ENCODE measurements at regions not wholly inside any gene's neighbourhood (a gene's known extent, or its start where the extent isn't known, plus 50 kb on each side); places are given as distances from the start of the nearest gene placed in this dataset.

DNA sequence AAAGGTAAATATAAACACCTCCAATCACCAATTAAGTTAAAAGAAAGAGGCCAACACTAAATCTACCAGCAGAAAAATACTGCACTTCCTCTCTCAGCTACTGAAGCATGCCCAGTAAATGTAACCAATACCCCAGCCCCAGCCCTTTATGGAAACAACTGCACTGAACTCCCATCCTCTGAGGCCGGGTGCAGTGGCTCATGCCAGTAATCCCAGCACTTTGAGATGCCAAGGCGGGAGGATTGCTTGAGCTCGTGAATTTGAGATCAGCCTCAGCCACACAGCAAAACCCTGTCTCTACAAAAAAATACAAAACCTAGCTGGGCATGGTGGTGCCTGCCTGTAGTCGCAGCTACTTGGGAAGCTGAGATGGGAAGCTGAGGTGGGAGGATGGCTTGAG lies 221.6 kb upstream of the SOX21 start:
- peaks cover 3 to 4% of the 10 kb centered on the region in 2 donors for H3K9me3 Mint-ChIP-seq
- ATAC-seq (replicated peaks in 1 of 2), result no peak
- H3K27ac Mint-ChIP-seq, result no peak overlapping the region

DNA sequence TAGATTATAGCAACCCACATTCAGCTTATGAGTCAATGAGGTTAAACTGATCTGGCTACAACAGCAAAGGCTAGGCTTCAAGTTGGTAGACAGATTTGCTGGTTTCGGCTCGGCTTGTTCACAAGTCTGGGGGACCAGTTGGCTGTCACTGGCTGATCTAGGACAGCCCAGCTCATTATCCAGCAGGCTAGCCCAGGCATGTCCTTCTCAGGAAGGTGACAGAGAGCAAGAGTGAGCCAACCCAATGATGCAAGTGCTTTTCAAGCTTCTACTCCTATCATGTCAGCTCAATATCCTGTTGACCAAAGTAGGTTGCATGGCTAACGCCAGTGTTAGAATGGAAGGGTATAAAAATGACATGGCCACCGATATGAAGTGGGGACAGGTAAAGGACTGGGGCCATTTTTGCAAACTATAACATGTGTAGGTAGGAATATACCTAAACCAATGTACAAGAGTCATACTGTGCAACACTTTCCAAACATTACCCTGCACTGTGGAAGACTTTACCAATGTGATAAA lies 220.9 kb upstream of the SOX21 start:
- no peaks in the 10 kb centered on the region for H3K4me1 Mint-ChIP-seq (ENCODE audit: low read depth)
- DNase-seq, result no peak
- H3K27me3 Mint-ChIP-seq (ENCODE audit: low read depth), result peaks cover 6% of the 10 kb centered on the region
- H3K4me3 Mint-ChIP-seq, result no peak overlapping the region
- H3K27ac Mint-ChIP-seq, result no peak overlapping the region
- peaks cover 3 to 4% of the 10 kb centered on the region in 2 donors for H3K9me3 Mint-ChIP-seq
- peaks cover 0 to 2% of the 10 kb centered on the region in 2 donors for H3K36me3 Mint-ChIP-seq (ENCODE audit: insufficient read depth in 2 of 2)
- no peak for ATAC-seq (replicated peaks in 1 of 2)

More for the DNA sequence above, 221.6 kb upstream of the SOX21 start:
- no peak for DNase-seq
- no peaks in the 10 kb centered on the region for H3K4me1 Mint-ChIP-seq (ENCODE audit: low read depth)
- peaks cover 0 to 2% of the 10 kb centered on the region in 2 donors for H3K36me3 Mint-ChIP-seq (ENCODE audit: insufficient read depth in 2 of 2)
- no peak overlapping the region for H3K4me3 Mint-ChIP-seq
- peaks cover 6% of the 10 kb centered on the region for H3K27me3 Mint-ChIP-seq (ENCODE audit: low read depth)

GRCh38 chr13:94928127-94928775 lies 215.9 kb upstream of the SOX21 start:
- DNase-seq, result no peak
- Mint-ChIP-seq H3K27ac (no peak overlapping the region), H3K4me1 (ENCODE audit: low read depth) (no peaks in the 10 kb centered on the region), H3K36me3 (ENCODE audit: insufficient read depth in 2 of 2) (peaks cover 0 to 2% of the 10 kb centered on the region in 2 donors), H3K27me3 (ENCODE audit: low read depth) (peaks cover 6% of the 10 kb centered on the region), H3K9me3 (peaks cover 2 to 3% of the 10 kb centered on the region in 2 donors), H3K4me3 (no peak overlapping the region)
- ATAC-seq (replicated peaks in 1 of 2), result no peak

DNA sequence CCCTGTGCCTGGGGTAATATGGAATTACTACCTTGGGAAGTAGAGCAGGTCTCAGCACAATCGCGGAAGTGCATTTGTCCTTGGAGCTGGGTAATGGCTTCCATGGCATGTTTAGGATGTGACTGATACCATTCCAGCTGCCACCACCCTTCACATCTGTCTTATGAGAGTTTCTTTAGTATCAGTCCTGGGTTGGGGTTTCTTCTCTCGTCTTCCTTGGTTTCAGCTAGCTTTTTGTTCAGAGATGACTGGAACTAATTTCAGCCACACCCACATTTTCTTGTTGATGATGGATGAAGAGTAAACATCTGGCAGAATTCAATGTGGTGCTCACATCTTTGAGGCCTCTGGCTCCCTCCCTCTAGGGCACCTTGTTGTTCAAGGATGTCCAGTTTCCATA lies 212.9 kb upstream of the SOX21 start:
- Mint-ChIP-seq H3K4me3 (no peak overlapping the region), H3K36me3 (ENCODE audit: insufficient read depth in 2 of 2) (no peaks in the 10 kb centered on the region), H3K27me3 (ENCODE audit: low read depth) (no peaks in the 10 kb centered on the region), H3K9me3 (no peaks in the 10 kb centered on the region), H3K27ac (no peak overlapping the region), H3K4me1 (ENCODE audit: low read depth) (no peaks in the 10 kb centered on the region)
- DNase-seq (no peak), ATAC-seq (replicated peaks in 1 of 2) (no peak)

DNA sequence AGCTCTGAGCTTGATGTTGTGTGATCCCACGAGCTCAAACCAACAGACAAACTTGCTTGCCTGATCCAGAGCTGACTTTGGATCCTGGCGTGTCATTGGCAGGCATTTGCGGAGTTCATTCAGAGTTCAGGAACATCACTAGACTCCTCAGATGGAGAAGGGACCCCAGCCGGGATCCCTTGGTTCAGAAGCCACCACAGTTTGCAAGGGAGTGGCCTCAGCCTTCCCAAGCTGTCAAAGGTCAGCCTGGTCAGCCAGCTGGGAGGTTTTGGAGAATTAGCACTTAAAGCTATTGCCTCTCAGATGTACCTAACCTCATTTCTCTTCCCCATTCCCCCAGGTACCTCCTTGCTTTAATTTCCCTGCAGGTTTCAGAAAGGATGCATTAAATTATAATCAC lies 208.8 kb upstream of the SOX21 start:
- DNase-seq, result no peak
- Mint-ChIP-seq H3K27me3 (ENCODE audit: low read depth) (no peaks in the 10 kb centered on the region), H3K27ac (no peak overlapping the region), H3K36me3 (ENCODE audit: insufficient read depth in 2 of 2) (no peaks in the 10 kb centered on the region), H3K9me3 (no peaks in the 10 kb centered on the region), H3K4me3 (no peak overlapping the region), H3K4me1 (ENCODE audit: low read depth) (no peaks in the 10 kb centered on the region)
- ATAC-seq (replicated peaks in 1 of 2), result no peak

DNA sequence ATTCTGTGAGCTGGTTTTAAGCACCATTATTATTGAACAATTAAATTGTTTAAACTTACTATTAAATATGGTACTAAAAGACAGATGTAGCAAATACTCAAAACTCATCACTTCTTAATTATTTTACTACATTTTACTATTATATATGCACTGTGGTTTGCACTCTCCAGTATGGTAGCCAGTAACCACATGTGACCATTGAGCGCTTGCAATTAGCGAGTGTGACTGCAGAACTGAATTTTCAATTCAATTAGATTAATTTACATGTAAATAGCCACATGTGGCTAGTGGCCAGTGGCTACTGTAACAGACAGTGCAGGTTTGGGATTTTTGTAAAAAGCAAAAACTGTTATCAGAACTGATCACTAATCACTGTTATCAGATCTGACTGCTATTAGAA lies 208.2 kb upstream of the SOX21 start:
- Mint-ChIP-seq H3K4me3 (no peak overlapping the region), H3K27me3 (ENCODE audit: low read depth) (no peaks in the 10 kb centered on the region), H3K9me3 (no peaks in the 10 kb centered on the region), H3K4me1 (ENCODE audit: low read depth) (no peaks in the 10 kb centered on the region), H3K27ac (no peak overlapping the region), H3K36me3 (ENCODE audit: insufficient read depth in 2 of 2) (no peaks in the 10 kb centered on the region)
- DNase-seq (no peak), ATAC-seq (replicated peaks in 1 of 2) (no peak)

- Mint-ChIP-seq H3K27me3 (ENCODE audit: low read depth) (peaks cover 7% of the 10 kb centered on the region), H3K4me1 (ENCODE audit: low read depth) (no peaks in the 10 kb centered on the region), H3K36me3 (ENCODE audit: insufficient read depth in 2 of 2) (no peaks in the 10 kb centered on the region), H3K27ac (no peak overlapping the region), H3K4me3 (no peak overlapping the region), H3K9me3 (no peaks in the 10 kb centered on the region)
- ATAC-seq (replicated peaks in 1 of 2) (no peak), DNase-seq (no peak)
These were observed 205.5 kb upstream of the SOX21 start for GRCh38 chr13:94917824-94918223.

GRCh38 chr13:94914895-94915294 lies 202.6 kb upstream of the SOX21 start:
- no peak for DNase-seq
- H3K4me1 Mint-ChIP-seq (ENCODE audit: low read depth), result no peaks in the 10 kb centered on the region
- H3K27ac Mint-ChIP-seq, result no peak overlapping the region
- no peaks in the 10 kb centered on the region for H3K36me3 Mint-ChIP-seq (ENCODE audit: insufficient read depth in 2 of 2)
- no peak overlapping the region for H3K4me3 Mint-ChIP-seq
- H3K9me3 Mint-ChIP-seq, result no peaks in the 10 kb centered on the region
- peaks cover 35% of the 10 kb centered on the region for H3K27me3 Mint-ChIP-seq (ENCODE audit: low read depth)
- no peak for ATAC-seq (replicated peaks in 1 of 2)

GRCh38 chr13:94906605-94907004 lies 194.3 kb upstream of the SOX21 start:
- Mint-ChIP-seq H3K27ac (no peak overlapping the region), H3K4me3 (no peak overlapping the region), H3K9me3 (no peaks in the 10 kb centered on the region), H3K27me3 (ENCODE audit: low read depth) (peaks cover 27% of the 10 kb centered on the region), H3K36me3 (ENCODE audit: insufficient read depth in 2 of 2) (no peaks in the 10 kb centered on the region), H3K4me1 (ENCODE audit: low read depth) (no peaks in the 10 kb centered on the region)
- no peak for DNase-seq
- no peak for ATAC-seq (replicated peaks in 1 of 2)

DNA sequence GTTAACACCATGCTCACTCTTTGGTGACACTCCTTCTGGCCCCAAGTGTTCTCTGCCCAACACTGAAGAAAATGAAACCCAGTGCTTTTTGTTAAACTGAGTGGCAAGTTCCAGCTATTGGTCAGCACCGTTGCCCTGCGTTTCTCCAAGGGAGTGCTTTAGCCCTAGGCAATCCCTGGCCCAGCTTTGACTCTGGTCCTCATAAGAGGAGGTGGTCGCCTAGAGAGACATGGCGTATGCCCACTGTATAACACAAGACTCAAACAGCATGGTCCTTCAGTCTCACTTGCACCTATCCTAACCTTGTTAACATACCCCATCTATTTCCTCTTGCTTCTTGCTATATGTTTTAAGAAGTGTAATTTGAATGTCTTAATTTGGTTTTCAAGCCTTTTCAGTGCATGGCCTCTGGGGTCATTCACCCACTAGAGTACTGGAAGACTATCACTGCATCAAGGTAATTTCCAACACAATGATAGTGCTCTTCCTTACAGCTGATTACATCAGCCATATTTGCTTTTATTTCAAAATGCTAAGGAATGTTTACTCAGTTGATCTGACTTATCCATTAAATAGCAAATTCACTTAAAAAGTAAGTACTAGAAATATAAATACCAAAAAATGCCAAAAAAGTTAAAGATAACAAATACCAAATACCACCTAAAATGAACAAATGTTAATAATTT lies 190.5 kb upstream of the SOX21 start:
- Mint-ChIP-seq H3K27ac (no peak overlapping the region), H3K36me3 (ENCODE audit: insufficient read depth in 2 of 2) (no peaks in the 10 kb centered on the region), H3K4me1 (ENCODE audit: low read depth) (no peaks in the 10 kb centered on the region), H3K9me3 (no peaks in the 10 kb centered on the region), H3K4me3 (no peak overlapping the region), H3K27me3 (ENCODE audit: low read depth) (no peaks in the 10 kb centered on the region)
- DNase-seq (no peak), ATAC-seq (replicated peaks in 1 of 2) (no peak)

DNA sequence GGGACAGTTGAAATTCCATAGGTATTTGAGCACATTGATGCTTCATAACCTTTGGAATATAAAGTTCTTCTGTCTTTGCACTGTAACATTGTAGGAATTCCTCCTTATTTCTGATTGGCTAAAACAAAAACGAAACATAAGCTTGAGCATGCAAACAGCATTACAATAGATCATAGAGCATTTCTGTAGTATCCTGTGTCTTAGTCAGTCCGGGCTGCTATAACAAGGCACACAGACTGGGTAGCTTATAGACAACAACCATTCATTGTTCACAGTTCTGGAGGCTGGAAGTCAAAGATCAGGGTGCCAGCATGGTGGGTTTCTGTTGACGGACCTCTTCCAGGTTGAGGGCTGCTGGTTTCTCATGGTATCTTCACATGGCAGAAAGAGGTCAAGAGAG lies 188.7 kb upstream of the SOX21 start:
- Mint-ChIP-seq H3K36me3 (ENCODE audit: insufficient read depth in 2 of 2) (no peaks in the 10 kb centered on the region), H3K4me3 (no peak overlapping the region), H3K27me3 (ENCODE audit: low read depth) (no peaks in the 10 kb centered on the region), H3K4me1 (ENCODE audit: low read depth) (no peaks in the 10 kb centered on the region), H3K27ac (no peak overlapping the region), H3K9me3 (no peaks in the 10 kb centered on the region)
- ATAC-seq (replicated peaks in 1 of 2) (no peak), DNase-seq (no peak)

DNA sequence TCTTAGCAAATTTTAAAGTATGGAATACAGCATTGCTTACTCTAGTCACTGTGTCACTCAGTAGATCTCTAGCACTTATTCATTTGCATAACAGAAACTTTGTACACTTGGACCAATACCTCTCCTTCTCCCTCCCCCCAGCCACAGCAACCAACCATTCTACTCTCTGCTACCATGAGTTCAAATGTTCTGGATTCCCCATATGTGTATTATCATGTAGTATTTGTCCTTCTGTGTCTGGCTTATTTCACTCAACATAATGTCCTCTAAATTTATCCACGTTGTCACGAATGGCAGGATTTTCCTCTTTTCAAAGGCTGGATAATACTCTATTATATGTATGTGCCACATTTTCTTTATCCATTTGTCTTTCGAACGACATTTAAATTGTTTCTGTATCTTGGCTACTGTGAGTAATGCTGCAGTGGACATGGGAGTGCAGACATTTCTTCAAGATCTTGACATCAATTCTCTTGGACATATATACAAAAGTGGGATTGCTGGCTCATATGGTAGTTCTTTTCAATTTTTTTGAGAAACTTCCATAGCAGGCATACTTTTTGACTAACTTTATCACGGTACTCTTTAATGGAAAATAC lies 184.5 kb upstream of the SOX21 start:
- no peak overlapping the region for H3K27ac Mint-ChIP-seq
- H3K27me3 Mint-ChIP-seq (ENCODE audit: low read depth), result no peaks in the 10 kb centered on the region
- no peaks in the 10 kb centered on the region for H3K9me3 Mint-ChIP-seq
- no peak for ATAC-seq (replicated peaks in 1 of 2)
- H3K4me3 Mint-ChIP-seq, result no peak overlapping the region
- H3K36me3 Mint-ChIP-seq (ENCODE audit: insufficient read depth in 2 of 2), result no peaks in the 10 kb centered on the region
- no peak for DNase-seq
- no peaks in the 10 kb centered on the region for H3K4me1 Mint-ChIP-seq (ENCODE audit: low read depth)

GRCh38 chr13:94896238-94896637 lies 183.9 kb upstream of the SOX21 start:
- ATAC-seq (replicated peaks in 1 of 2) (no peak), DNase-seq (no peak)
- H3K9me3 Mint-ChIP-seq, result no peaks in the 10 kb centered on the region
- no peaks in the 10 kb centered on the region for H3K4me1 Mint-ChIP-seq (ENCODE audit: low read depth)
- H3K36me3 Mint-ChIP-seq (ENCODE audit: insufficient read depth in 2 of 2), result no peaks in the 10 kb centered on the region
- H3K4me3 Mint-ChIP-seq, result no peak overlapping the region
- no peaks in the 10 kb centered on the region for H3K27me3 Mint-ChIP-seq (ENCODE audit: low read depth)
- H3K27ac Mint-ChIP-seq, result no peak overlapping the region
